ENCODE measurements at regions not wholly inside any gene's neighbourhood (a gene's known extent, or its start where the extent isn't known, plus 50 kb on each side); places are given as distances from the start of the nearest gene placed in this dataset.

DNA sequence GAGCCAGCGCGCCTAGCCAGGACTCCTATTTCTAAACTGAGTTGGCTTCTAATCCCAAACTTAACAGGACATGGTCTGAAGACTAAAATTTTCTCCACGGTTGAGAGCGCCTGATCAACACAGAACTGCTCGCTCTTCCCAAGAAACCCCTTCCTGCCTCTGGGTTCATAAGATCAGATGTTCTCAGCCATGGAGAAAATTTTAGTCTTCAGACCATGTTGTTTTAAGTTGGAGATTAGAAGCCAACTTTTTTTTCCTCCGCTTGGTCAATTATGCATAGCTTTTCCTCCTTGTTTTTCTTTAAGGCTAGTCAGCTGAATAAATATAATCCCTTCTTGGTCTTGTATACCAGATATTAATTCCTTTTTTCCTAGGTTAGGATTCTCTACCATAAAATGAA lies 356.6 kb upstream of the ADAMTS9 start:
- Histone ChIP-seq H3K9ac (ENCODE audit: low read depth, low read length) (no peak overlapping the region), H3K36me3 (ENCODE audit: insufficient read depth, low read length) (no peaks in the 10 kb centered on the region), H3K9me3 (ENCODE audit: control insufficient read depth, insufficient read depth, low read length) (no peaks in the 10 kb centered on the region; the same call in 1 of the 2 replicates), H3K4me1 (ENCODE audit: insufficient read depth, low read length) (no peaks in the 10 kb centered on the region)

GRCh38 chr3:65042675-65043074 lies 354.9 kb upstream of the ADAMTS9 start:
- no peaks in the 10 kb centered on the region; the same call in 1 of the 2 replicates for H3K9me3 ChIP-seq (ENCODE audit: control insufficient read depth, insufficient read depth, low read length)
- no peak overlapping the region for H3K9ac ChIP-seq (ENCODE audit: low read depth, low read length)
- H3K36me3 ChIP-seq (ENCODE audit: insufficient read depth, low read length) = no peaks in the 10 kb centered on the region
- no peaks in the 10 kb centered on the region for H3K4me1 ChIP-seq (ENCODE audit: insufficient read depth, low read length)

DNA sequence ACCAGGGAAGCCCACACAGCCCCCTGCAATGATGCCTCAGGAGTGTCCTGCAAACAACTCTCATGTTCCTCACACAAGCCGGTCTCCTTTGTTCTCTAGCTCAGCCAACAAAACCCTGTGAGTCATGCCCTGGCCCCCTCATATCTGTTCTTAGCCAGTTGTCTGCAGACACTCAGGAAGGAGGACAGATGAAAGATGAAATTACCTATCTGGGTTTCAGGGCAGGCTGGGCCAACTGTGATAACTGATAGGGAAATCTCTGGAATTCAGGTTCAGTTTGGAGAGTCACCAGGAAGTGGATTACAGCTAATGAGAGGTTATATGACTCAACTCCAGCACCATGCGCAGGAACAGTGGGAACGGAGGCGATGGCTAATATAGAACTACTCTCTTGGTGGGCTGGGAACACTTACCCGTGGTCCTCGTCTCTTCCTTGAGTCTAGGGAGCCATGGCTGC lies 352.0 kb upstream of the ADAMTS9 start:
- no peaks in the 10 kb centered on the region; the same call in 1 of the 2 replicates for H3K9me3 ChIP-seq (ENCODE audit: control insufficient read depth, insufficient read depth, low read length)
- no peak overlapping the region for H3K9ac ChIP-seq (ENCODE audit: low read depth, low read length)
- no peaks in the 10 kb centered on the region for H3K4me1 ChIP-seq (ENCODE audit: insufficient read depth, low read length)
- no peaks in the 10 kb centered on the region for H3K36me3 ChIP-seq (ENCODE audit: insufficient read depth, low read length)

- Histone ChIP-seq H3K4me1 (ENCODE audit: insufficient read depth, low read length) (no peaks in the 10 kb centered on the region; the same call in 1 of the 2 replicates), H3K9me3 (ENCODE audit: control insufficient read depth, insufficient read depth, low read length) (no peaks in the 10 kb centered on the region), H3K36me3 (ENCODE audit: insufficient read depth, low read length) (no peaks in the 10 kb centered on the region), H3K9ac (ENCODE audit: low read depth, low read length) (no peak overlapping the region)
These were observed 350.1 kb upstream of the ADAMTS9 start for GRCh38 chr3:65037861-65038260.

DNA sequence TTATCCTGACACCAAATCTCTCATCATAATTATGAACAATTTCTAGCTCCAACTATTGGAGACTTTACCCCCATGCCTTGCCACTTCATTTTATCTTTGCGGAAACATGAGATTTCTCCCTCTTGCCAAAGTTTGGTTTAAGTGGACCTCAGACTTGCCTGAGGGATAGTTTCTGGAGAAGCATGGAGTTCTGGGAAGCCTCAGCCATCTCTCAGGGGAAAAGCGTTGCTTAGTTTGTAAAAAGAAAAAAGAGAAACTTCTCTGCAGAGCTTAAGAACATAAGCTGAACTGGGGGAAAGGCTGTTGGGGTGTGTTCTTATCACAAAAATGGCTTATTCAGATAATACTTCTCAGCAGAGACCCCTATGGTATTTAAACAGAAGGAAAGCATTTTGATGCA lies 347.4 kb upstream of the ADAMTS9 start:
- peaks cover 9% of the 10 kb centered on the region for H3K4me1 ChIP-seq (ENCODE audit: insufficient read depth, low read length)
- H3K9ac ChIP-seq (ENCODE audit: low read depth, low read length) = no peak overlapping the region
- H3K36me3 ChIP-seq (ENCODE audit: insufficient read depth, low read length) = no peaks in the 10 kb centered on the region
- H3K9me3 ChIP-seq (ENCODE audit: control insufficient read depth, insufficient read depth, low read length) = no peaks in the 10 kb centered on the region

- Histone ChIP-seq H3K36me3 (ENCODE audit: insufficient read depth, low read length) (no peaks in the 10 kb centered on the region), H3K4me1 (ENCODE audit: insufficient read depth, low read length) (peaks cover 9% of the 10 kb centered on the region), H3K9me3 (ENCODE audit: control insufficient read depth, insufficient read depth, low read length) (no peaks in the 10 kb centered on the region), H3K9ac (ENCODE audit: low read depth, low read length) (no peak overlapping the region)
These were observed 345.8 kb upstream of the ADAMTS9 start for GRCh38 chr3:65033576-65033975.

- H3K36me3 ChIP-seq (ENCODE audit: insufficient read depth, low read length) = no peaks in the 10 kb centered on the region
- peaks cover 13% of the 10 kb centered on the region for H3K4me1 ChIP-seq (ENCODE audit: insufficient read depth, low read length)
- H3K9ac ChIP-seq (ENCODE audit: low read depth, low read length) = no peak overlapping the region
- no peaks in the 10 kb centered on the region for H3K9me3 ChIP-seq (ENCODE audit: control insufficient read depth, insufficient read depth, low read length)
These were observed 343.2 kb upstream of the ADAMTS9 start for GRCh38 chr3:65030847-65031463.

DNA sequence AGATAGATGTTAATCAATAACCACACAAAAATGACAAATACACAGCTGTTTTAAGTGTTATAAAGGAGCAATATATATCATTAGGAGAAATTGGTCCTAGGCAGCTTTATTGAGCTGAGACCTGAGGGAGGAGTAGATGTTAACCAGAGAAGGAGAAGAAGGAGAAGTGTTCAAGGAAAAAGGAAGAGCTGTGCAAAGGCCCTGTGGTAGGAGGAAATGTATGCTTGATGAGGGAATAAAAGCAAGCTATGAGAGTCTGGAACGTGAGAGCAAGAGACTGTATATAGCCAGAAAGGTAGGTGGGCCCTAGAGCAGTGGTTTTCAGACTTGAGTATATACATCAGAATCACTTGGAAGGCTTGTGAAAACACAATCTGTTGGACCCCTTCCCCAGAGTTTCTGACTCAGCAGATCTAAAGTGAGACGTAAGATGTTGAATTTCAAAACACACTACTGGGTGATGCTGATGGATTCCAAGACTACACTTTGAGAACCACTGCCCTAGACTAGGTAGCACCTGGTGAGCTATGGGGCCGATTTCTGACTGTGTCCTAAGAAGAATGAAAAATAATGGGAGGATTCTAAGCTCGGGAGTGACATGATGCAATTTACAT lies 342.3 kb upstream of the ADAMTS9 start:
- H3K9me3 ChIP-seq (ENCODE audit: control insufficient read depth, insufficient read depth, low read length) = no peaks in the 10 kb centered on the region
- no peak overlapping the region for H3K9ac ChIP-seq (ENCODE audit: low read depth, low read length)
- no peaks in the 10 kb centered on the region for H3K36me3 ChIP-seq (ENCODE audit: insufficient read depth, low read length)
- H3K4me1 ChIP-seq (ENCODE audit: insufficient read depth, low read length) = peaks cover 13% of the 10 kb centered on the region

GRCh38 chr3:65029130-65029529 lies 341.3 kb upstream of the ADAMTS9 start:
- Histone ChIP-seq H3K4me1 (ENCODE audit: insufficient read depth, low read length) (peaks cover 13% of the 10 kb centered on the region), H3K9ac (ENCODE audit: low read depth, low read length) (no peak overlapping the region), H3K36me3 (ENCODE audit: insufficient read depth, low read length) (no peaks in the 10 kb centered on the region), H3K9me3 (ENCODE audit: control insufficient read depth, insufficient read depth, low read length) (no peaks in the 10 kb centered on the region)

DNA sequence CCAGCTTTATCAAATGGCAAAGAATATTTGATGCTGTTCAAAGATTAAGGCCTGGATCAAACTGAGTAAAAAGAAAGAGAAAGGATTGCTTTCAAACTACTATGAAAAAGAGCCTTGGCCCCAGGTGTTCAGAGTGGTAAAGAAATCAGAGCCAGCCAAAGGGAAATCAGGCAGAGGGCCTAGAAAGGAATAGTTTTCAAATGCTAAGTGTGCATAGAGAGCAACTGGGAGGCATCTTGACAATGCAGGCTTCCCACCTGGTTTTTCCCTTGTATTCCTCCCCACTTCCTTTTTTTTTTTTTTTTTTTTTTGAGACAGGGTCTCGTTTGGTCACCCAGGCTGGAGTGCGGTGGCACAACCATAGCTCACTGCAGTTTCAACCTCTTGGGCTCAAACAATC lies 340.2 kb upstream of the ADAMTS9 start:
- peaks cover 13% of the 10 kb centered on the region; the same call in 1 of the 2 replicates for H3K4me1 ChIP-seq (ENCODE audit: insufficient read depth, low read length)
- H3K9ac ChIP-seq (ENCODE audit: low read depth, low read length) = no peak overlapping the region
- no peaks in the 10 kb centered on the region for H3K36me3 ChIP-seq (ENCODE audit: insufficient read depth, low read length)
- H3K9me3 ChIP-seq (ENCODE audit: control insufficient read depth, insufficient read depth, low read length) = no peaks in the 10 kb centered on the region

- Histone ChIP-seq H3K4me1 (ENCODE audit: insufficient read depth, low read length) (peaks cover 13% of the 10 kb centered on the region; the same call in 1 of the 2 replicates), H3K9me3 (ENCODE audit: control insufficient read depth, insufficient read depth, low read length) (no peaks in the 10 kb centered on the region), H3K36me3 (ENCODE audit: insufficient read depth, low read length) (no peaks in the 10 kb centered on the region), H3K9ac (ENCODE audit: low read depth, low read length) (no peak overlapping the region)
These were observed 339.5 kb upstream of the ADAMTS9 start for GRCh38 chr3:65027335-65027734.

- H3K9ac ChIP-seq (ENCODE audit: low read depth, low read length) = no peak overlapping the region
- H3K9me3 ChIP-seq (ENCODE audit: control insufficient read depth, insufficient read depth, low read length) = no peaks in the 10 kb centered on the region
- no peaks in the 10 kb centered on the region for H3K36me3 ChIP-seq (ENCODE audit: insufficient read depth, low read length)
- peaks cover 11% of the 10 kb centered on the region; the same call in 1 of the 2 replicates for H3K4me1 ChIP-seq (ENCODE audit: insufficient read depth, low read length)
These were observed 338.4 kb upstream of the ADAMTS9 start for GRCh38 chr3:65026151-65026550.

DNA sequence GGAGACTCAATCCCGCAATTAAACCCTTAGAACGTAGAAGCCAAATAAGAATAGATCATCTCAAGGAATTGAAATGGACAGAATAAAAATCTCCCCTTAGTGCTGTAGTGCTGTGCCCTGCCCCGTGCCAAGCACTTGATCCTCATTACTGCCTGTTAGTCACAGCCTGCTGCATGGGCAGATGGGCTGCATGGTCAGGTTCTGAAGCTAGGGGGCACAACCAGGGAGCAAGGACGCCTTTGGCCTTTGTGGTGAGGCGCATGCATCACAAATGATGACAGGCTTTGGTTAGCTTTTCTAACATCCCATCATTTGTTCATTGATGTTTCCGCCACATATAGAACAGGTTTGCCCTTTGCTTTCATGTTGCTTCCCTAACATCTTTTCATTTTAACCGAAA lies 336.3 kb upstream of the ADAMTS9 start:
- no peaks in the 10 kb centered on the region for H3K36me3 ChIP-seq (ENCODE audit: insufficient read depth, low read length)

DNA sequence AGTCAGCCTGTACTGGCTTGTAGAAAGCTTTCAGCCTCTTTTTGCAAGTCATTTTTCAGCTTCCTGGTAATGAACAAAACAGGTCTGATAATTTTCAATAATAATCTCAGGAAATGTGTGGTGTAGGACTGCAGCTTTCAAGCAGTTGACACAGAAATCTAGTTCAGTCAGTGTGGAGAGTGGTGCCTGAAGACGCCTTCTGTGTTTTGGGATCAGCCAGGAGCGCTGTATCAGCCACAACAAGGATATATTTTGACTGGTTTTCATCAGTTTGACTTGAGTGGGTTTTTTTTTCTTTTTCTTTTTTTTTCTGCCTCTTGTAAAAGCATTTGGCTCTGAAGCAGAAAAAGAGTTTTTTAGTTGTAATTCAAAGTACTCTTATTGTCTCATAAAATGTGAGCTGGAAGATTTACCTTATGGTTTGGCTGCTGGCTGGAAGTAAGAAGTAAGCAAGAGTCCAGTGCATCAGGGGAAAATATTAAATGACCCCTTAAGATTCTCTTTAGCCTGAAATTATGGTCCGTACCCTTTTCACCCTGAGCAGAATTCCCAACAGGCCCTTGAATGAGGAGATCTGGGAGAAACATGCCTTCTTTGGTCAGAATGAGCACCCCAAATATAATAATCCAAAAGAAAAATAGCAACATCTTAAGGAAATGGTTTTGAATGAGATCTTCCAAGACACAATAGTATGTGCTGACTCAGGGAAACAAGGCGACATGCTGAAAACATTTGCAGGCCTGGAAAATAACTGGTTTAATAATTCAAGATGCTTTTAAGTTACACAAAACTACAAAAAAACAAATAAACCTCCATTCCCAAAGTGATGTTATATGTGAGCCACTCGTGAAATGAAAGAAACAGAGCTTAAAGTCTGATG lies 332.7 kb upstream of the ADAMTS9 start:
- Histone ChIP-seq H3K4me1 (ENCODE audit: insufficient read depth, low read length) (peaks cover 12% of the 10 kb centered on the region; the same call in 1 of the 2 replicates), H3K36me3 (ENCODE audit: insufficient read depth, low read length) (no peaks in the 10 kb centered on the region), H3K9me3 (ENCODE audit: control insufficient read depth, insufficient read depth, low read length) (no peaks in the 10 kb centered on the region), H3K9ac (ENCODE audit: low read depth, low read length) (no peak overlapping the region)

More for the DNA sequence above, 336.3 kb upstream of the ADAMTS9 start:
- no peaks in the 10 kb centered on the region for H3K9me3 ChIP-seq (ENCODE audit: control insufficient read depth, insufficient read depth, low read length)
- peaks cover 15% of the 10 kb centered on the region; the same call in 1 of the 2 replicates for H3K4me1 ChIP-seq (ENCODE audit: insufficient read depth, low read length)
- no peak overlapping the region for H3K9ac ChIP-seq (ENCODE audit: low read depth, low read length)
